HCT116 (cell line): ENCODE measurements at regions not wholly inside any gene's neighbourhood (a gene's known extent, or its start where the extent isn't known, plus 50 kb on each side); places are given as distances from the start of the nearest gene placed in this dataset.

Source experiments
- ATAC-seq: fragments of 200-7000 bp; cut with Tn5 transposase; 2 replicates; pipeline ENCODE4 v1.9.1; 2020; ENCODE audit warnings: mild to moderate bottlenecking, moderate library complexity
- BruUV-seq: library from RNA; stranded (reverse); fragments of 400-500 nt; replicated peaks from 2 replicates; lab custom pipeline; 2021; lab: Mats Ljungman, UMichigan
- CTCF ChIA-PET: fragments of 300-600 bp; sonication (Branson Sonifier 250); formaldehyde crosslinking; loops from one replicate; lab custom pipeline; 2021; ENCODE audit warnings: antibody characterized with exemption; lab: Charles Lee
- POLR2A ChIA-PET: fragments of 300-600, 350-600 bp; sonication (Branson Sonifier 250); formaldehyde crosslinking; loops from one replicate; lab custom pipeline; 2021; ENCODE audit warnings: antibody characterized with exemption; lab: Charles Lee
- RAD21 ChIA-PET, 2 experiments: fragments of 300-600 bp; sonication (Branson Sonifier 250); formaldehyde crosslinking; loops; one replicate each; lab custom pipeline; 2023; ENCODE audit warnings: low total read pairs in 2 of 2; ENCODE audit not compliant: uncharacterized antibody in 2 of 2, unreplicated experiment in 2 of 2, low non-redundant PET in 1 of 2; lab: Charles Lee
- DNase-seq: peaks from one replicate; pipeline ENCODE4 v3.0.0-alpha.2; 2010; ENCODE audit warnings: low read depth, low spot score
- H2AFZ ChIP-seq: fragments of 200-600 bp; shearing (Covaris generic), sonication (generic); 2 replicates; pipeline ENCODE4 v1.6.1; 2017; ENCODE audit warnings: low read depth, mixed run types, mixed read lengths, antibody characterized with exemption, low read length; ENCODE audit not compliant: poor library complexity, severe bottlenecking
- H3K27ac ChIP-seq: 2 replicates; pipeline ENCODE4 v1.5.1; 2012; ENCODE audit warnings: low read depth, low read length
- H3K27me3 ChIP-seq: fragments of 200-600 bp; sonication (generic); 2 replicates; pipeline ENCODE4 v1.6.1; 2016; ENCODE audit warnings: mixed run types, low read length, mixed read lengths; ENCODE audit not compliant: insufficient read depth
- H3K36me3 ChIP-seq, 2 experiments: fragments of 200-500 bp in 1 of 2; fragments of 200-600 bp in 1 of 2; sonication (Bioruptor generic) in 1 of 2; sonication (generic) in 1 of 2; 2 replicates each; pipeline versions ENCODE4 v1.5.1 to v1.6.1; 2014 to 2016; ENCODE audit warnings: low read length in 2 of 2, inconsistent platforms in 1 of 2, mixed read lengths in 1 of 2, mixed run types in 1 of 2; ENCODE audit not compliant: insufficient read depth in 2 of 2, control insufficient read depth in 1 of 2
- H3K4me1 ChIP-seq, 2 experiments: fragments of 200-600 bp in 1 of 2; sonication (generic) in 1 of 2; 2 replicates each; pipeline versions ENCODE4 v1.5.1 to v1.6.1; 2012 to 2017; ENCODE audit warnings: low read length in 2 of 2, inconsistent platforms in 1 of 2, mild to moderate bottlenecking in 1 of 2, mixed read lengths in 1 of 2, mixed run types in 1 of 2, moderate library complexity in 1 of 2; ENCODE audit not compliant: insufficient read depth in 2 of 2, control insufficient read depth in 1 of 2
- H3K4me2 ChIP-seq: fragments of 200-600 bp; sonication (generic); 2 replicates; pipeline ENCODE4 v1.6.1; 2017; ENCODE audit warnings: mixed run types, low read length, mixed read lengths
- H3K4me3 ChIP-seq, 2 experiments: fragments of 200-600 bp in 1 of 2; sonication (generic) in 1 of 2; replicated peaks in 1 of 2; 2 replicates each; pipeline ENCODE4 v1.5.1; 2011 to 2016; ENCODE audit warnings: low read length in 2 of 2, control low read depth in 1 of 2, low read depth in 1 of 2, mild to moderate bottlenecking in 1 of 2, mixed read lengths in 1 of 2, mixed run types in 1 of 2
- H3K79me2 ChIP-seq: fragments of 200-600 bp; sonication (generic); 2 replicates; pipeline ENCODE4 v1.6.1; 2017; ENCODE audit warnings: mild to moderate bottlenecking, mixed run types, low read length, moderate library complexity, mixed read lengths; ENCODE audit not compliant: insufficient read depth
- H3K9ac ChIP-seq: fragments of 200-600 bp; sonication (generic); 2 replicates; pipeline ENCODE4 v1.6.1; 2016; ENCODE audit warnings: low read length, mixed read lengths
- H3K9me2 ChIP-seq: fragments of 200-600 bp; sonication (generic), shearing (Covaris generic); 2 replicates; pipeline ENCODE4 v1.6.1; 2017; ENCODE audit warnings: mixed run types, mild to moderate bottlenecking, moderate library complexity; ENCODE audit not compliant: insufficient read depth
- H3K9me3 ChIP-seq, 2 experiments: fragments of 200-500 bp in 1 of 2; fragments of 200-600 bp in 1 of 2; sonication (Bioruptor generic) in 1 of 2; sonication (generic) in 1 of 2; 2 replicates each; pipeline ENCODE4 v1.6.1; 2014 to 2017; ENCODE audit warnings: low read length in 2 of 2, mixed read lengths in 2 of 2, inconsistent platforms in 1 of 2, low read depth in 1 of 2, mild to moderate bottlenecking in 1 of 2, mixed run types in 1 of 2, moderate library complexity in 1 of 2; ENCODE audit not compliant: control insufficient read depth in 1 of 2, insufficient read depth in 1 of 2
- H4K20me1 ChIP-seq: fragments of 200-600 bp; sonication (generic), shearing (Covaris generic); 2 replicates; pipeline ENCODE4 v1.6.1; 2017; ENCODE audit warnings: mixed run types, mild to moderate bottlenecking, moderate library complexity; ENCODE audit not compliant: insufficient read depth
- ATF3 ChIP-seq: IDR thresholded peaks from 2 replicates; pipeline ENCODE4 v1.6.1; 2012
- ELF1 ChIP-seq: IDR thresholded peaks from 2 replicates; pipeline ENCODE4 v1.6.1; 2012; ENCODE audit warnings: low read depth, borderline replicate concordance
- FOSL1 ChIP-seq: IDR thresholded peaks from 2 replicates; pipeline ENCODE4 v1.6.1; 2012; ENCODE audit warnings: low read depth
- RAD21 ChIP-seq: IDR thresholded peaks from 2 replicates; pipeline ENCODE4 v1.6.1; 2012; ENCODE audit warnings: low read depth, mild to moderate bottlenecking
- REST ChIP-seq: IDR thresholded peaks from 2 replicates; pipeline ENCODE4 v1.6.1; 2012; ENCODE audit warnings: low read depth
- SP1 ChIP-seq: IDR thresholded peaks from 2 replicates; pipeline ENCODE4 v1.6.1; 2012; ENCODE audit warnings: low read depth
- YY1 ChIP-seq: IDR thresholded peaks from 2 replicates; pipeline ENCODE4 v1.6.1; 2011; ENCODE audit warnings: low read length, low read depth, moderate library complexity, mild to moderate bottlenecking; ENCODE audit not compliant: insufficient replicate concordance; ENCODE audit errors: extremely low read depth
- intact Hi-C: fragments of 100-400 bp; cut with micrococcal nuclease; formaldehyde crosslinking; loops from 2 replicates; pipeline ENCODE4 v1.10.0; 2022
- TF ChIP-seq, protein P1 (sequence below): IDR thresholded peaks from 2 replicates; pipeline ENCODE4 v1.6.1; 2012
- TF ChIP-seq, protein P2 (sequence below): IDR thresholded peaks from 2 replicates; pipeline ENCODE4 v1.6.1; 2011; ENCODE audit warnings: mild to moderate bottlenecking, low read length, moderate library complexity; ENCODE audit not compliant: insufficient replicate concordance; ENCODE audit errors: extremely low read depth

- no peak overlapping the region for H3K4me3 ChIP-seq
- H3K79me2 ChIP-seq: no peaks in the 10 kb centered on the region
- no peak overlapping the region for H3K27ac ChIP-seq
- H3K9me3 ChIP-seq: peaks cover under 1 to 10% of the 10 kb centered on the region in 2 experiments; a peak in 2 of 4 replicates
- no peaks in the 10 kb centered on the region for H3K27me3 ChIP-seq
- H3K4me1 ChIP-seq: no peaks in the 10 kb centered on the region
- intact Hi-C loops: no loop called here
- ChIA-PET POLR2A (no interaction called here), CTCF (no interaction called here), RAD21 (no interaction called here)
- DNase-seq: no peak
- TF ChIP-seq RAD21: no peak
- TF ChIP-seq, protein P1, sequence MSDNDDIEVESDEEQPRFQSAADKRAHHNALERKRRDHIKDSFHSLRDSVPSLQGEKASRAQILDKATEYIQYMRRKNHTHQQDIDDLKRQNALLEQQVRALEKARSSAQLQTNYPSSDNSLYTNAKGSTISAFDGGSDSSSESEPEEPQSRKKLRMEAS: no peak
- no peak for TF ChIP-seq YY1
- TF ChIP-seq ELF1: no peak
- no peak for TF ChIP-seq ATF3
- no peak for TF ChIP-seq FOSL1
- TF ChIP-seq SP1: no peak
- TF ChIP-seq, protein P2, sequence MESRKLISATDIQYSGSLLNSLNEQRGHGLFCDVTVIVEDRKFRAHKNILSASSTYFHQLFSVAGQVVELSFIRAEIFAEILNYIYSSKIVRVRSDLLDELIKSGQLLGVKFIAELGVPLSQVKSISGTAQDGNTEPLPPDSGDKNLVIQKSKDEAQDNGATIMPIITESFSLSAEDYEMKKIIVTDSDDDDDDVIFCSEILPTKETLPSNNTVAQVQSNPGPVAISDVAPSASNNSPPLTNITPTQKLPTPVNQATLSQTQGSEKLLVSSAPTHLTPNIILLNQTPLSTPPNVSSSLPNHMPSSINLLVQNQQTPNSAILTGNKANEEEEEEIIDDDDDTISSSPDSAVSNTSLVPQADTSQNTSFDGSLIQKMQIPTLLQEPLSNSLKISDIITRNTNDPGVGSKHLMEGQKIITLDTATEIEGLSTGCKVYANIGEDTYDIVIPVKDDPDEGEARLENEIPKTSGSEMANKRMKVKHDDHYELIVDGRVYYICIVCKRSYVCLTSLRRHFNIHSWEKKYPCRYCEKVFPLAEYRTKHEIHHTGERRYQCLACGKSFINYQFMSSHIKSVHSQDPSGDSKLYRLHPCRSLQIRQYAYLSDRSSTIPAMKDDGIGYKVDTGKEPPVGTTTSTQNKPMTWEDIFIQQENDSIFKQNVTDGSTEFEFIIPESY: no peak
- TF ChIP-seq REST: no peak
- no peak for ATAC-seq
- no TSS peak for BruUV-seq
- H3K9ac ChIP-seq: no peak overlapping the region
- no peaks in the 10 kb centered on the region for H3K9me2 ChIP-seq
- no peak overlapping the region for H2AFZ ChIP-seq
- H3K4me2 ChIP-seq: no peak overlapping the region
- H3K36me3 ChIP-seq: no peaks in the 10 kb centered on the region
- H4K20me1 ChIP-seq: no peaks in the 10 kb centered on the region
These were observed 241.7 kb upstream of the CDH8 start for GRCh38 chr16:62277942-62278341.
